ENCODE measurements at regions not wholly inside any gene's neighbourhood (a gene's known extent, or its start where the extent isn't known, plus 50 kb on each side); places are given as distances from the start of the nearest gene placed in this dataset.

DNA sequence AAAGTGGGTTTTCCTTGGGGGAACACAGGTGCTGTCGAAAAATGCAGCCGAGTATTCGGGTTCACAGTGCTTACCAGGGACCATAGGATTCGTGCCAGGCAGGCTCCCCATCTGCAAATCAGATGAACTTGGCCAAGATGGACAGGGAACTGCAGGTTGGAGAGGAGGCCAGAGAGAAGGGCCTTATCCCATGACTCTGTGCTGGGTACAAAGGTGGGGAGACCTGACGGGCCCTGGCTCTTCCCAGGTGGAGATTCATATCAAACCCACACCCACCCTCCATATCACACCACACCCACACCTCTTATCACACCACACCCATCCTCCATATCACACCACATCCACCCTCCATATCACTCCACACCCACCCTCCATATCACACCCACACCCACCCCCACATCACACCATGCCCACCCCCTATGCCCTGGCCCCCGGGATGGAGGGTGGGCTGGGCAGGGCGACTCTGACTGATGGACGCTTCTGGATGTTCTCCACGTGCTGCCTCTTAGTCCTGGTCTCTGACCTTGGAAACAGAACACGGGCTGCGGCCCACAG, 319.7 kb downstream of the ADGRD1 start:
- 55 to 80% (median 78%) methylated on average over 7 to 11 of the region's 11 CpGs for WGBS, 4 donors
- no peak for DNase-seq
- no peaks in the 10 kb centered on the region for H3K4me1 ChIP-seq (replicated peaks in 1 of 2)

DNA sequence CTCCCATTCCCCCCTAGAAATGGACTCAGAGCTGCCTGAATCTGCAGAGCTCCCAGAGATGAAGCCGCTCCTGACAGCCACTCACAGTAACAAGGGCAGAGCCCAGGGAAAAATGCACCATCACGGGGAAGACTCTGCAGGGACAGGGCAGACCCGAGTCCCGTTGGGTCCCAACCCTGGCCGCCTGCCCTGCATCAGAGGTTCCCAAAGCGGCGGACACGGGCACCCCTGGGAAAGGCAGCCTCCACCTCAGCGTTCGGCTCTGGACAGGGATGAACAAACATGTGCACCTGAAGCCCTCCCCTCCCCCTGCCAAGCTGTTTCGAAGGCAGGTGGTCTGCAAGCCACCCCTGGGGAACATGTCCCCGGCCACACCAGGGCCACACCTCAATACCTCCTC, 320.4 kb downstream of the ADGRD1 start:
- WGBS, 4 donors = 40 to 89% (median 78%) methylated on average over 1 to 12 of the region's 12 CpGs
- Histone ChIP-seq H3K27ac (no peak overlapping the region), H3K36me3 (replicated peaks in 1 of 2) (no peaks in the 10 kb centered on the region), H3K4me3 (no peak overlapping the region), H3K4me1 (replicated peaks in 1 of 2) (no peaks in the 10 kb centered on the region), H3K27me3 (no peaks in the 10 kb centered on the region), H3K9me3 (replicated peaks in 1 of 3) (no peaks in the 10 kb centered on the region)
- TF ChIP-seq, protein P1, sequence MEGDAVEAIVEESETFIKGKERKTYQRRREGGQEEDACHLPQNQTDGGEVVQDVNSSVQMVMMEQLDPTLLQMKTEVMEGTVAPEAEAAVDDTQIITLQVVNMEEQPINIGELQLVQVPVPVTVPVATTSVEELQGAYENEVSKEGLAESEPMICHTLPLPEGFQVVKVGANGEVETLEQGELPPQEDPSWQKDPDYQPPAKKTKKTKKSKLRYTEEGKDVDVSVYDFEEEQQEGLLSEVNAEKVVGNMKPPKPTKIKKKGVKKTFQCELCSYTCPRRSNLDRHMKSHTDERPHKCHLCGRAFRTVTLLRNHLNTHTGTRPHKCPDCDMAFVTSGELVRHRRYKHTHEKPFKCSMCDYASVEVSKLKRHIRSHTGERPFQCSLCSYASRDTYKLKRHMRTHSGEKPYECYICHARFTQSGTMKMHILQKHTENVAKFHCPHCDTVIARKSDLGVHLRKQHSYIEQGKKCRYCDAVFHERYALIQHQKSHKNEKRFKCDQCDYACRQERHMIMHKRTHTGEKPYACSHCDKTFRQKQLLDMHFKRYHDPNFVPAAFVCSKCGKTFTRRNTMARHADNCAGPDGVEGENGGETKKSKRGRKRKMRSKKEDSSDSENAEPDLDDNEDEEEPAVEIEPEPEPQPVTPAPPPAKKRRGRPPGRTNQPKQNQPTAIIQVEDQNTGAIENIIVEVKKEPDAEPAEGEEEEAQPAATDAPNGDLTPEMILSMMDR (IDR thresholded peaks at IDR 0.05) = no peak
- TF ChIP-seq POLR2A (IDR thresholded peaks at IDR 0.05) = no peak
- DNase-seq = no peak
- intact Hi-C loops (cut with DNase I) = no loop called here

More for the DNA sequence above, 319.7 kb downstream of the ADGRD1 start:
- Histone ChIP-seq H3K36me3 (replicated peaks in 1 of 2) (no peaks in the 10 kb centered on the region), H3K27ac (no peak overlapping the region), H3K27me3 (no peaks in the 10 kb centered on the region), H3K9me3 (replicated peaks in 1 of 3) (no peaks in the 10 kb centered on the region), H3K4me3 (no peak overlapping the region)
- intact Hi-C loops (cut with DNase I) = no loop called here
- TF ChIP-seq, protein P1 (IDR thresholded peaks at IDR 0.05) = no peak

DNA sequence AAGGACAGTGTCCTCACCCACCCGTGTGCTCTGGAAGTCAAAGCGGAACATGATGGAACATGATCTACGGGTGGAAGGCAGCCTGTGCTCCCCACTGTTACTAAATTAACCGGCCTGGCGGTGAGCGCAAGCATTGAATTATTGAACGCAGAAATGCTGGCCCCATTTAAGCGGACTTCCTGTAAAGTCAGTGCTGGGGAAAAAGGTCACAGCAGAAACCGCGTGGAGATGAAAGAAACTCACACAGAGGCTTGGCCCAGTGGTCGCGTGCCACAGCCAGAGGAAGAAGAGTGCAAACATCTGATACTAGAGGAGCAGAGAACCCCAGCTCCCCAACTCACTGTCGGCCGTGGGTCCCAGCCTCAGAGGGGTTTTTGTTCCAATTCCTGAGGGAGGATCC, 321.2 kb downstream of the ADGRD1 start:
- intact Hi-C loops (cut with DNase I) = no loop called here
- no peak for TF ChIP-seq POLR2A (IDR thresholded peaks at IDR 0.05)
- TF ChIP-seq, protein P1 (IDR thresholded peaks at IDR 0.05) = no peak
- Histone ChIP-seq H3K27ac (no peak overlapping the region), H3K27me3 (no peaks in the 10 kb centered on the region), H3K9me3 (replicated peaks in 1 of 3) (no peaks in the 10 kb centered on the region), H3K4me3 (no peak overlapping the region), H3K4me1 (replicated peaks in 1 of 2) (no peaks in the 10 kb centered on the region), H3K36me3 (replicated peaks in 1 of 2) (no peaks in the 10 kb centered on the region)
- DNase-seq = no peak
- WGBS, 4 donors = 52 to 67% (median 64%) methylated on average over 14 of the region's 14 CpGs

DNA sequence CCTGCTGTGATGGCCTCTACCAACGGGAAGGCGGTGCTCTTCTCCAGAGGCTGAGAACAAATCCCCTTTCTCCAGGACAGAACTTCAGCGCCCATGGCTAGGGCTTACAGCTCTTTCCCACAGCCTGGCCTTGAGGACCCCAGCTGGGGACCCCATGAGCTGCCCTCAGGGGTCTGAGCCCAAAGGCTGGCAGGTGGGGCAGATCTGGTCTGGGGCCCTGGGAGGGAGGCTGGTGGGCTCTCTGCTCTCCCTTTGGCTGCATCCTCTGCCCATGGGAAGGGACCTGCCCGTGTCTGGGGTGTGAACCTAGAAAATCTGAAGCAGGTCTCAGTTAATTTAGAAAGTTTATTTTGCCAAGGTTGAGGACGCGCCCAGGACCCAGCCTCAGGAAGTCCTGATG, 322.1 kb downstream of the ADGRD1 start:
- no peak for DNase-seq
- TF ChIP-seq, protein P1 (IDR thresholded peaks at IDR 0.05) = no peak
- TF ChIP-seq POLR2A (IDR thresholded peaks at IDR 0.05) = no peak
- WGBS, 4 donors = 77 to 95% (median 87%) methylated on average over 4 to 6 of the region's 6 CpGs

More for the DNA sequence above, 322.1 kb downstream of the ADGRD1 start:
- Histone ChIP-seq H3K4me1 (replicated peaks in 1 of 2) (no peaks in the 10 kb centered on the region), H3K27me3 (no peaks in the 10 kb centered on the region), H3K27ac (no peak overlapping the region), H3K4me3 (no peak overlapping the region), H3K36me3 (replicated peaks in 1 of 2) (no peaks in the 10 kb centered on the region), H3K9me3 (replicated peaks in 1 of 3) (no peaks in the 10 kb centered on the region)
- intact Hi-C loops (cut with DNase I) = no loop called here

Measured in adrenal gland (tissue), 9 donors.